HEK293T (cell line): ENCODE measurements at regions not wholly inside any gene's neighbourhood (a gene's known extent, or its start where the extent isn't known, plus 50 kb on each side); places are given as distances from the start of the nearest gene placed in this dataset.

ENCODE experiments used
- BHLHE40 ChIP-seq: fragments of 450-650 bp; IDR thresholded peaks from 2 replicates; pipeline ENCODE4 v1.6.1; 2016; ENCODE audit warnings: mild to moderate bottlenecking, moderate library complexity, borderline replicate concordance
- FOXA1 ChIP-seq: fragments of 450-650 bp; IDR thresholded peaks from 2 replicates; pipeline ENCODE4 v1.6.1; 2016; ENCODE audit warnings: mild to moderate bottlenecking
- FOXK2 ChIP-seq: fragments of 450-650 bp; IDR thresholded peaks from 2 replicates; pipeline ENCODE4 v1.6.1; 2016; ENCODE audit warnings: mild to moderate bottlenecking
- NFRKB ChIP-seq: fragments of 450-650 bp; IDR thresholded peaks from 2 replicates; pipeline ENCODE4 v1.6.1; 2016; ENCODE audit warnings: mild to moderate bottlenecking, moderate library complexity
- SUZ12 ChIP-seq: fragments of 450-650 bp; IDR thresholded peaks from 2 replicates; pipeline ENCODE4 v1.6.1; 2016; ENCODE audit warnings: mild to moderate bottlenecking
- TARDBP ChIP-seq: fragments of 450-650 bp; IDR thresholded peaks from 2 replicates; pipeline ENCODE4 v1.6.1; 2016

DNA sequence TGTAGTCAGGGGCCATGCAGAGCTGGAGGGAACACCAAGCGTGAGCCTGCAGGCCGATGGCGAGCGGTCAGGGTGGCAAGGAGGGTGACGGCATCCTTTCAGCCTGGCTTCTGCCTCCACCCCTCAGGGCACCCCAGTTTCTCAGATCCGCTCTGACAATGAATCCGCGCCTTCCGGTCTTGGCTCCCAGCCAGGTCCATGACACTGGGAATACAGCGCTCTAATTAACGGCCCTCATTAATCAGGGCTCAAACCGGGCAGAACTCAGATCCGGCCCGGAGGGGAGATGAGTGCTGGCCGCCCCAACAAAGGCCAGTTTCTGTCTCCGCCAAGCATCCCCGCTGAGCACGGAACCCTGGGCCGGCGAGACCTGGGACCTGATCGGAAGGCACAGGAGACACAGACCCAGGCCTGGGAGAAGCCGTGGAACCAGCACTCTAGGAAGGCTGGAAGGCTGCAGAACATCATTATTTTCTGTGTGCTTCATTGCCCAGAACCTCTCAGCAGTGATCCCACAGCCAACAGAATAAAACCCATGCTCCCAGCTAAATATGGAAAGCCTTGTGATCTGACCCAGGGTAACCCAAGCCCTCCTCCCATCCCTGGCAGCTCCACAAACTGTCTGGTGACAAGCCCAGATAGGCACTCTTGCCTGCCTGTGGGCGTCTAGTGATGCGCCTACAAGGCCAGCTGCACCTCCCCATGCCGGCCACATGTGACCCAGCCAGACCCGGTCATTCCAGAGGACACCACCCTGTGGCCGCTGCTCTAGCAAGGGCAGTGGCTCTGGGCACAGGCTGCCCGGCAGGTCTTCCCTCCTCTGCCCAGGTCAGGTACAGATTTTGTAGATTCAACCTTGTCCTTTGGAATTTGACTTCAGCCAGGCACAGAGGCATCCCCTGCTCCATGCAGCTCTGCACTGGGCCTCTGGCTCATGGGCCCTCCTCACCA, 438.7 kb upstream of the MYT1L start:
- TF ChIP-seq TARDBP (no peak), FOXA1 (no peak), FOXK2 (no peak), NFRKB (no peak), SUZ12 (no peak), BHLHE40 (no peak)
